HEK293T (cell line): ENCODE measurements at regions not wholly inside any gene's neighbourhood (a gene's known extent, or its start where the extent isn't known, plus 50 kb on each side); places are given as distances from the start of the nearest gene placed in this dataset.

Experiments
- CTCF ChIA-PET: fragments of 350-600 bp; formaldehyde crosslinking; extraction: SDS; loops from one replicate; lab custom pipeline; 2021; ENCODE audit warnings: antibody characterized with exemption, inconsistent platforms; lab: Yijun Ruan, JAX
- POLR2A ChIA-PET: fragments of 350-600 bp; formaldehyde crosslinking; extraction: SDS; loops from one replicate; lab custom pipeline; 2020; ENCODE audit warnings: antibody characterized with exemption, inconsistent platforms; lab: Yijun Ruan, JAX
- DNase-seq: peaks from one replicate; pipeline ENCODE4 v3.0.0; 2012; ENCODE audit warnings: mixed read lengths; ENCODE audit errors: extremely low spot score
- ARNT ChIP-seq: fragments of 450-650 bp; IDR thresholded peaks from 2 replicates; pipeline ENCODE4 v1.6.1; 2017; ENCODE audit warnings: mild to moderate bottlenecking
- BHLHE40 ChIP-seq: fragments of 450-650 bp; IDR thresholded peaks from 2 replicates; pipeline ENCODE4 v1.6.1; 2016; ENCODE audit warnings: mild to moderate bottlenecking, moderate library complexity, borderline replicate concordance
- CTBP1 ChIP-seq: fragments of 450-650 bp; IDR thresholded peaks from 2 replicates; pipeline ENCODE4 v1.6.1; 2016; ENCODE audit warnings: borderline replicate concordance
- ELF4 ChIP-seq: fragments of 450-650 bp; IDR thresholded peaks from 2 replicates; pipeline ENCODE4 v1.6.1; 2017; ENCODE audit warnings: antibody characterized with exemption
- FOXA1 ChIP-seq: fragments of 450-650 bp; IDR thresholded peaks from 2 replicates; pipeline ENCODE4 v1.6.1; 2016; ENCODE audit warnings: mild to moderate bottlenecking
- FOXK2 ChIP-seq: fragments of 450-650 bp; IDR thresholded peaks from 2 replicates; pipeline ENCODE4 v1.6.1; 2016; ENCODE audit warnings: mild to moderate bottlenecking
- FOXM1 ChIP-seq: fragments of 450-650 bp; IDR thresholded peaks from 2 replicates; pipeline ENCODE4 v1.6.1; 2017; ENCODE audit warnings: mild to moderate bottlenecking, borderline replicate concordance
- HDGF ChIP-seq: fragments of 450-650 bp; IDR thresholded peaks from 2 replicates; pipeline ENCODE4 v1.6.1; 2017; ENCODE audit warnings: antibody characterized with exemption, borderline replicate concordance
- L3MBTL2 ChIP-seq: fragments of 450-650 bp; conservative IDR thresholded peaks from 2 replicates; pipeline ENCODE4 v1.6.1; 2016; ENCODE audit warnings: mild to moderate bottlenecking
- LEF1 ChIP-seq: fragments of 450-650 bp; IDR thresholded peaks from 2 replicates; pipeline ENCODE4 v1.6.1; 2017; ENCODE audit warnings: mild to moderate bottlenecking, borderline replicate concordance
- NFRKB ChIP-seq: fragments of 450-650 bp; IDR thresholded peaks from 2 replicates; pipeline ENCODE4 v1.6.1; 2016; ENCODE audit warnings: mild to moderate bottlenecking, moderate library complexity
- PKNOX1 ChIP-seq: fragments of 450-650 bp; IDR thresholded peaks from 2 replicates; pipeline ENCODE4 v1.6.1; 2016
- SP1 ChIP-seq: fragments of 450-650 bp; IDR thresholded peaks from 2 replicates; pipeline ENCODE4 v1.6.1; 2017
- SUZ12 ChIP-seq: fragments of 450-650 bp; IDR thresholded peaks from 2 replicates; pipeline ENCODE4 v1.6.1; 2016; ENCODE audit warnings: mild to moderate bottlenecking
- TARDBP ChIP-seq: fragments of 450-650 bp; IDR thresholded peaks from 2 replicates; pipeline ENCODE4 v1.6.1; 2016
- ZNF384 ChIP-seq: fragments of 450-650 bp; IDR thresholded peaks from 2 replicates; pipeline ENCODE4 v1.6.1; 2016

DNA sequence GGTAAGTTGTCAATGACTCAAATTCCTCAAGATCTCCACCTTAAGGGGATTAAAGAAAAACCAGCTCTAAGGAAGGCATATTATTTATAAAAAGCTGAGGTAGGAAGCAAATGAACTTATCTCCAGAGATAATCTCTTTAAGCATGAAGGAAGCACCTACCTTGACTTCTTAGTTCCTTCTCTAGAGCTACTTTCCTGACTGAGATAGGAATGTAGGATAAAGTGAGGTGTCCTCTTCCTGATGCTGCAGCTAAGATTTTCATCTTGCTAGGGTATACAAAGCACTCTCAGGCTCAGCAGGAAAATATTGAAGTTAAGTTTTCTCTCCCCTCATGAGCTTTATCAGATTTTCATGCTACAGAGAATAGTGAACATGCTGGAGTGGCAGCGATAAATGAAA lies 163.0 kb upstream of the E2F7 start:
- CTCF ChIA-PET: no interaction called here
- no peak for DNase-seq
- no peak for TF ChIP-seq ARNT
- POLR2A ChIA-PET: no interaction called here

GRCh38 chr12:77226368-77226767 lies 161.0 kb upstream of the E2F7 start:
- DNase-seq: no peak
- POLR2A ChIA-PET: no interaction called here
- CTCF ChIA-PET: no interaction called here
- TF ChIP-seq CTBP1 (no peak), NFRKB (no peak), ARNT (no peak), TARDBP (no peak), PKNOX1 (no peak), FOXA1 (no peak), ELF4 (no peak), LEF1 (no peak), BHLHE40 (no peak), SP1 (no peak), FOXM1 (no peak)

GRCh38 chr12:77225373-77225772 lies 160.0 kb upstream of the E2F7 start:
- TF ChIP-seq BHLHE40 (no peak), SUZ12 (no peak), NFRKB (no peak), PKNOX1 (no peak), FOXK2 (no peak), FOXA1 (no peak), ARNT (no peak), CTBP1 (no peak), ELF4 (no peak), SP1 (no peak), L3MBTL2 (no peak)
- POLR2A ChIA-PET: no interaction called here
- DNase-seq: no peak
- CTCF ChIA-PET: no interaction called here

DNA sequence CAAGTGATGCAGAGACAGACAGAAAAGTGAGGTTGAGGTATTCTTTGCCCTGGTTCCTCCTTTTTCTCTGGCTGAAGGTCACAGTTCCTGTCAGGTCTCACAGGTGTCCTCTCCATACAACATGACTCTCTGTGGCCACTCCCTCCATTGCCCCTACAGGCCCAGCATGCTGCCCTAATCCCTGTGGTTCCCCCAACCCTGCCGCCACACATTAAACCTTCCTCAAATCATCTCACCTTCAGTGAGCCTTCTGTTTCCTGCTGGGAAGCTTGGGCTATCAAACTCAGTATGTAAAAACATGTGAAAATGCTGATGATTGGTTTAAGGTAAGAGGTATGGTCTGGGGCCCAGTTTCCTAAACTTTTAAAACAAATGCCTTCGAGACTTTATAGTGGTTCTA lies 159.0 kb upstream of the E2F7 start:
- no peak for DNase-seq
- TF ChIP-seq FOXM1: no peak
- TF ChIP-seq NFRKB: no peak
- no peak for TF ChIP-seq FOXK2
- TF ChIP-seq BHLHE40: no peak
- TF ChIP-seq ZNF384: no peak
- TF ChIP-seq PKNOX1: no peak
- no peak for TF ChIP-seq L3MBTL2
- no peak for TF ChIP-seq SP1
- no peak for TF ChIP-seq FOXA1
- no peak for TF ChIP-seq LEF1
- TF ChIP-seq CTBP1: no peak
- no peak for TF ChIP-seq ELF4
- TF ChIP-seq TARDBP: no peak
- no peak for TF ChIP-seq HDGF
- TF ChIP-seq ARNT: no peak
- no peak for TF ChIP-seq SUZ12
- ChIA-PET CTCF (no interaction called here), POLR2A (no interaction called here)

GRCh38 chr12:77222336-77222735 lies 157.0 kb upstream of the E2F7 start:
- no peak for DNase-seq
- ChIA-PET CTCF (no interaction called here), POLR2A (no interaction called here)
- TF ChIP-seq ARNT: no peak
- TF ChIP-seq HDGF: no peak
- TF ChIP-seq FOXK2: no peak
- TF ChIP-seq SP1: no peak

DNA sequence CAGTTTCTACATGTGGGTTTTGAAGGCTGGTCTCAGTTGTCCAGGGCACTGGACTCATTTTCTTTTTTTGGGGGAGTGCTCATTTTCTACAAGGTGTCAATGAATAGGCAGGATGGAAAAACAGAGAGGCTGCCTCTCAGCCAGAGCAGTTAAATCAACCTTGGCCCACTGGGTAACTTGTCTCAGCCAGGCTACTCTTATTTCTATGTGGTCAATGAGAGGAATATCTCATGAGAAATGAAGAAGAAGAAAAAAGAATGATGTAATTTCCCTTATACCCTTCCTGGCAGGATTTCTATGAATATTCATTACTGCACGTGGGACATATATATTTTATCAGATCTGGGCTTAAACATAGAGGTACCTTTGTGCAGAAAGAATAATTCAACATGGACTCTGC lies 155.2 kb upstream of the E2F7 start:
- CTCF ChIA-PET: no interaction called here
- no peak for DNase-seq
- POLR2A ChIA-PET: no interaction called here
- TF ChIP-seq FOXA1 (no peak), SUZ12 (no peak), ARNT (no peak), NFRKB (no peak), FOXK2 (no peak), LEF1 (no peak), ZNF384 (no peak), L3MBTL2 (no peak), HDGF (no peak), SP1 (no peak), CTBP1 (no peak), TARDBP (no peak), FOXM1 (no peak), ELF4 (no peak), BHLHE40 (no peak), PKNOX1 (no peak)
